Activated CD4-positive, alpha-beta memory T cell treated with anti-CD3 and anti-CD28 coated beads for 36 hours (primary cell): ENCODE measurements at regions not wholly inside any gene's neighbourhood (a gene's known extent, or its start where the extent isn't known, plus 50 kb on each side); places are given as distances from the start of the nearest gene placed in this dataset.

Source experiments
- CTCF ChIA-PET: fragments of 350-600 bp; sonication (Branson Sonifier 250); formaldehyde crosslinking; loops from one replicate; lab custom pipeline; 2021; ENCODE audit warnings: antibody characterized with exemption, inconsistent platforms; lab: Charles Lee
- POLR2A ChIA-PET: fragments of 350-600 bp; sonication (Branson Sonifier 250); formaldehyde crosslinking; loops from one replicate; lab custom pipeline; 2021; ENCODE audit warnings: antibody characterized with exemption; lab: Charles Lee
- DNase-seq: peaks from one replicate; pipeline ENCODE4 v3.0.0-alpha.2; 2020
- H3K27ac Mint-ChIP-seq: one replicate; pipeline ENCODE4 v1.8.0; 2021; ENCODE audit warnings: mixed read lengths
- H3K27me3 Mint-ChIP-seq: one replicate; pipeline ENCODE4 v1.8.0; 2021; ENCODE audit warnings: mixed read lengths
- H3K36me3 Mint-ChIP-seq: one replicate; pipeline ENCODE4 v1.8.0; 2021; ENCODE audit warnings: mixed read lengths
- H3K4me1 Mint-ChIP-seq: one replicate; pipeline ENCODE4 v1.8.0; 2021; ENCODE audit warnings: low read depth, mixed read lengths
- H3K4me3 Mint-ChIP-seq: one replicate; pipeline ENCODE4 v1.8.0; 2021; ENCODE audit warnings: mild to moderate bottlenecking, mixed read lengths
- H3K9me3 Mint-ChIP-seq: one replicate; pipeline ENCODE4 v1.8.0; 2021; ENCODE audit warnings: mixed read lengths
- intact Hi-C: fragments of 100-400 bp; cut with micrococcal nuclease; formaldehyde crosslinking; loops from one replicate; pipeline ENCODE4 v1.15.1; 2023

- no peaks in the 10 kb centered on the region for H3K27me3 Mint-ChIP-seq
- DNase-seq: no peak
- no peaks in the 10 kb centered on the region for H3K36me3 Mint-ChIP-seq
- H3K4me1 Mint-ChIP-seq: no peaks in the 10 kb centered on the region
- H3K27ac Mint-ChIP-seq: no peak overlapping the region
- intact Hi-C loops: no loop called here
- H3K9me3 Mint-ChIP-seq: peaks cover 7% of the 10 kb centered on the region
- H3K4me3 Mint-ChIP-seq: no peak overlapping the region
- ChIA-PET POLR2A (no interaction called here), CTCF (no interaction called here)
Observed at GRCh38 chr9:118836891-118837290, 532.3 kb downstream of the BRINP1 start.

- CTCF ChIA-PET: no interaction called here
- Mint-ChIP-seq H3K9me3 (peaks cover 2% of the 10 kb centered on the region), H3K27ac (no peak overlapping the region), H3K27me3 (no peaks in the 10 kb centered on the region), H3K4me1 (no peaks in the 10 kb centered on the region), H3K36me3 (no peaks in the 10 kb centered on the region), H3K4me3 (no peak overlapping the region)
- intact Hi-C loops: no loop called here
- no peak for DNase-seq
- POLR2A ChIA-PET: no interaction called here
Observed at GRCh38 chr9:118871531-118871930, 497.7 kb downstream of the BRINP1 start.

GRCh38 chr9:118882684-118883083, 486.6 kb downstream of the BRINP1 start:
- ChIA-PET POLR2A (no interaction called here), CTCF (no interaction called here)
- H3K4me1 Mint-ChIP-seq: no peaks in the 10 kb centered on the region
- H3K27ac Mint-ChIP-seq: no peak overlapping the region
- H3K9me3 Mint-ChIP-seq: peaks cover 3% of the 10 kb centered on the region
- no peak for DNase-seq
- H3K4me3 Mint-ChIP-seq: no peak overlapping the region
- H3K36me3 Mint-ChIP-seq: no peaks in the 10 kb centered on the region
- intact Hi-C loops: no loop called here
- H3K27me3 Mint-ChIP-seq: no peaks in the 10 kb centered on the region

GRCh38 chr9:118883411-118883810, 485.8 kb downstream of the BRINP1 start:
- H3K27me3 Mint-ChIP-seq: no peaks in the 10 kb centered on the region
- no peak overlapping the region for H3K4me3 Mint-ChIP-seq
- ChIA-PET CTCF (no interaction called here), POLR2A (no interaction called here)
- no peaks in the 10 kb centered on the region for H3K4me1 Mint-ChIP-seq
- peaks cover 2% of the 10 kb centered on the region for H3K9me3 Mint-ChIP-seq
- intact Hi-C loops: no loop called here
- no peak for DNase-seq
- no peak overlapping the region for H3K27ac Mint-ChIP-seq
- H3K36me3 Mint-ChIP-seq: no peaks in the 10 kb centered on the region

- no peak overlapping the region for H3K27ac Mint-ChIP-seq
- H3K36me3 Mint-ChIP-seq: no peaks in the 10 kb centered on the region
- H3K9me3 Mint-ChIP-seq: peaks cover 9% of the 10 kb centered on the region
- intact Hi-C loops: no loop called here
- no peaks in the 10 kb centered on the region for H3K4me1 Mint-ChIP-seq
- H3K4me3 Mint-ChIP-seq: no peak overlapping the region
- ChIA-PET POLR2A (no interaction called here), CTCF (no interaction called here)
- H3K27me3 Mint-ChIP-seq: no peaks in the 10 kb centered on the region
- no peak for DNase-seq
Observed at GRCh38 chr9:118891213-118891612, 478.0 kb downstream of the BRINP1 start.

GRCh38 chr9:118896324-118897000, 472.8 kb downstream of the BRINP1 start:
- no peaks in the 10 kb centered on the region for H3K4me1 Mint-ChIP-seq
- no peaks in the 10 kb centered on the region for H3K36me3 Mint-ChIP-seq
- H3K9me3 Mint-ChIP-seq: peaks cover 5% of the 10 kb centered on the region
- CTCF ChIA-PET: no interaction called here
- no peaks in the 10 kb centered on the region for H3K27me3 Mint-ChIP-seq
- no peak overlapping the region for H3K4me3 Mint-ChIP-seq
- POLR2A ChIA-PET: no interaction called here
- H3K27ac Mint-ChIP-seq: no peak overlapping the region
- DNase-seq: no peak
- intact Hi-C loops: no loop called here

- Mint-ChIP-seq H3K36me3 (no peaks in the 10 kb centered on the region), H3K4me1 (no peaks in the 10 kb centered on the region), H3K9me3 (peaks cover 5% of the 10 kb centered on the region), H3K27me3 (no peaks in the 10 kb centered on the region), H3K27ac (no peak overlapping the region), H3K4me3 (no peak overlapping the region)
- DNase-seq: no peak
- intact Hi-C loops: no loop called here
- ChIA-PET POLR2A (no interaction called here), CTCF (no interaction called here)
Observed at GRCh38 chr9:118918180-118918579, 451.1 kb downstream of the BRINP1 start.

GRCh38 chr9:118928722-118929121, 440.5 kb downstream of the BRINP1 start:
- Mint-ChIP-seq H3K4me3 (no peak overlapping the region), H3K9me3 (peaks cover 6% of the 10 kb centered on the region)
- CTCF ChIA-PET: no interaction called here

GRCh38 chr9:118929287-118929686, 439.9 kb downstream of the BRINP1 start:
- ChIA-PET CTCF (no interaction called here), POLR2A (no interaction called here)
- H3K27ac Mint-ChIP-seq: no peak overlapping the region
- H3K9me3 Mint-ChIP-seq: peaks cover 6% of the 10 kb centered on the region
- intact Hi-C loops: no loop called here
- H3K27me3 Mint-ChIP-seq: no peaks in the 10 kb centered on the region
- no peak for DNase-seq
- H3K4me1 Mint-ChIP-seq: no peaks in the 10 kb centered on the region
- H3K36me3 Mint-ChIP-seq: no peaks in the 10 kb centered on the region
- H3K4me3 Mint-ChIP-seq: no peak overlapping the region

More at GRCh38 chr9:118928722-118929121, 440.5 kb downstream of the BRINP1 start:
- H3K27ac Mint-ChIP-seq: no peak overlapping the region
- POLR2A ChIA-PET: no interaction called here
- H3K36me3 Mint-ChIP-seq: no peaks in the 10 kb centered on the region
- no peak for DNase-seq
- H3K4me1 Mint-ChIP-seq: no peaks in the 10 kb centered on the region
- H3K27me3 Mint-ChIP-seq: no peaks in the 10 kb centered on the region
- intact Hi-C loops: no loop called here

- Mint-ChIP-seq H3K27me3 (no peaks in the 10 kb centered on the region), H3K27ac (no peak overlapping the region), H3K9me3 (peaks cover 5% of the 10 kb centered on the region), H3K36me3 (no peaks in the 10 kb centered on the region), H3K4me1 (no peaks in the 10 kb centered on the region), H3K4me3 (no peak overlapping the region)
- no peak for DNase-seq
- intact Hi-C loops: no loop called here
- ChIA-PET CTCF (no interaction called here), POLR2A (interaction anchor here (0.6 kb wide), 1 partner anchor 70 kb away, joined by 3 read pairs; no protein-coding TSS in a partner anchor)
Observed at GRCh38 chr9:118931941-118932340, 437.3 kb downstream of the BRINP1 start.

GRCh38 chr9:118938581-118938980, 430.7 kb downstream of the BRINP1 start:
- Mint-ChIP-seq H3K9me3 (peaks cover 8% of the 10 kb centered on the region), H3K27me3 (no peaks in the 10 kb centered on the region), H3K27ac (no peak overlapping the region), H3K4me1 (no peaks in the 10 kb centered on the region), H3K4me3 (no peak overlapping the region), H3K36me3 (no peaks in the 10 kb centered on the region)
- ChIA-PET CTCF (no interaction called here), POLR2A (no interaction called here)
- no peak for DNase-seq
- intact Hi-C loops: no loop called here

GRCh38 chr9:118940473-118940872, 428.8 kb downstream of the BRINP1 start:
- H3K27me3 Mint-ChIP-seq: no peaks in the 10 kb centered on the region
- intact Hi-C loops: no loop called here
- DNase-seq: no peak
- H3K4me3 Mint-ChIP-seq: no peak overlapping the region
- H3K9me3 Mint-ChIP-seq: peaks cover 8% of the 10 kb centered on the region
- ChIA-PET POLR2A (no interaction called here), CTCF (no interaction called here)
- H3K4me1 Mint-ChIP-seq: no peaks in the 10 kb centered on the region
- no peak overlapping the region for H3K27ac Mint-ChIP-seq
- no peaks in the 10 kb centered on the region for H3K36me3 Mint-ChIP-seq

GRCh38 chr9:118946669-118947068, 422.6 kb downstream of the BRINP1 start:
- no peaks in the 10 kb centered on the region for H3K27me3 Mint-ChIP-seq
- ChIA-PET POLR2A (no interaction called here), CTCF (no interaction called here)
- H3K27ac Mint-ChIP-seq: no peak overlapping the region
- no peaks in the 10 kb centered on the region for H3K4me1 Mint-ChIP-seq
- no peak for DNase-seq
- intact Hi-C loops: no loop called here
- no peaks in the 10 kb centered on the region for H3K36me3 Mint-ChIP-seq
- H3K4me3 Mint-ChIP-seq: no peak overlapping the region
- H3K9me3 Mint-ChIP-seq: no peaks in the 10 kb centered on the region
